Fibroblast of the aortic adventitia (primary cell): ENCODE measurements at regions not wholly inside any gene's neighbourhood (a gene's known extent, or its start where the extent isn't known, plus 50 kb on each side); places are given as distances from the start of the nearest gene placed in this dataset.

Experiments
- DNase-seq: peaks from one replicate; pipeline ENCODE4 v3.0.0-alpha.2; 2010; ENCODE audit warnings: low read depth
- H3K4me3 ChIP-seq: 2 replicates; pipeline ENCODE4 v1.5.1; 2011; ENCODE audit warnings: low read depth, mild to moderate bottlenecking, control low read depth, low read length, moderate library complexity
- CTCF ChIP-seq: IDR thresholded peaks from 2 replicates; pipeline ENCODE4 v1.5.1; 2011; ENCODE audit warnings: mild to moderate bottlenecking, low read length, control low read depth, inconsistent platforms; ENCODE audit not compliant: insufficient read depth

GRCh38 chr7:20865684-20866083 is 79.0 kb upstream of the SP8 start:
- no peak overlapping the region for H3K4me3 ChIP-seq
- TF ChIP-seq CTCF, result no peak
- no peak for DNase-seq

- no peak overlapping the region for H3K4me3 ChIP-seq
- TF ChIP-seq CTCF, result no peak
Measured at GRCh38 chr7:20870977-20871376, 84.3 kb upstream of the SP8 start.

DNA sequence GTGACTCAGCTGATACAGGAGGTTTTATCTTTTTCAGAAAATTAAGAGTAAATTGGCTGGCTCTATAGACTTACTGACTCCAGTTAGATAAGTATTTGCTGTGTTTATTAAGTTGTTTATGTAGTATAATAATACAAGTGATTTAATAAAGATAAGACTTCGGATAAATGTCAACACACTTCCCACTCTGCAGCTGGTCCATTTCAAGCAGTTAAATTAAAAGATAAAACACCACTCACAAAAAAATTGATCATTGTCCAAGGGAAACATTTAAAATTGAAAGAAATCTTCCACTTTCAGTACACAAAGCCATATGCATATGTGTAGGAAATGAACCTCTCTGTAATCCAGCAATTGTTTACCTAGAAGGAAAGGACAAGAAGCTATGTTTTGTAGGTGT is 106.1 kb upstream of the SP8 start:
- H3K4me3 ChIP-seq, result no peak overlapping the region
- no peak for TF ChIP-seq CTCF
- DNase-seq, result no peak

More at GRCh38 chr7:20870977-20871376, 84.3 kb upstream of the SP8 start:
- no peak for DNase-seq

- no peak for DNase-seq
- TF ChIP-seq CTCF, result no peak
- no peak overlapping the region for H3K4me3 ChIP-seq
Measured at GRCh38 chr7:20894806-20895205, 108.1 kb upstream of the SP8 start.

- H3K4me3 ChIP-seq, result no peak overlapping the region
- no peak for TF ChIP-seq CTCF
- DNase-seq, result no peak
Measured at GRCh38 chr7:20895563-20895962, 108.9 kb upstream of the SP8 start.

DNA sequence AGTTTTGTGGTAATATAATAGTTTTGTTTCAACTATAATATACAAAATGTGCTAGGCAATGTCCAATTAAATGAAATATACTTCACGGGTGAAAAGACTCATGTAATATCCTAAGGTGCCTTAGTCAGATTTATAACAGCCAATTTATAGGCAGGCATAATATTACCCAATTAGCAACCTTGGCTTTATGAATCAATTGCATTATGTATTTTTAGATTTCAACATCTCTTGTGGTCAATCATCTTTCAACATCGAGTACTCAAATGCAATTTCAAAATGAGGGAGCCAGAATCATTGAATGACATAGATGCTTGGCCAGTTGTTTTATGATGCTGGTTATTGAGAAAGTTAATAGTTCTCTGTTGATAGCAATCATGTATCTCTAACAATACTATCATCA is 110.3 kb upstream of the SP8 start:
- DNase-seq, result no peak
- TF ChIP-seq CTCF, result no peak
- H3K4me3 ChIP-seq, result no peak overlapping the region

DNA sequence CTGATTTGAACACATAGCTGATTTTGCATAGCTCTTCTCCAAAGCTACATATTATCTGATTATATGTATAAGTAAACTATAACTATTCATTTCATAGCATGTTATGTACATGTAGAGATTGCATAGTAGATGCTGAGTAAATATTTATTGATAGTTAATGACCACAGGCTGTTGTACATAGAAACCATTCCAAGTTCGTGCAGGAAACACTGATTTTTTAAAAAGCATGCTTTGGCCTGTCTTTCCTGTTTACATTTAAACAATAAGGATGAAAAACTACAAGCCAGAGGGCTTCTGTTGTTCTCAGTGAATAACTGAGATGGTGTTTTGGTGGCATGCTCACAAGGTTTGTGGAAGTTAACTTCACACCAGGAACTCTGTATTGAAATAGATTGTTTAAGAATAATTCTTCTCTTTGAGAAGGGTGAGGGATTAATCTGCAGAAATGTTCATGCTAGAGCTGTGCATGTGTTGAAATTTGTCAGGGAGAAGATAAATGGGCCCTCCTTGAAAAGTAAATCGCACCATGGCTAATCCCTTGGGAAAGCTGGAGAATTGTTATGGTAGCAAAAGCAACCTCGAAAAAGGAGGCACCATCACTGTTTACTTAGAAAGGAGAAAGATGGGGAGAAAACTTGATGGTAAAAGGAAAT is 120.2 kb upstream of the SP8 start:
- TF ChIP-seq CTCF, result no peak
- no peak for DNase-seq

More for the DNA sequence above, 120.2 kb upstream of the SP8 start:
- H3K4me3 ChIP-seq, result no peak overlapping the region
